ENCODE measurements at regions not wholly inside any gene's neighbourhood (a gene's known extent, or its start where the extent isn't known, plus 50 kb on each side); places are given as distances from the start of the nearest gene placed in this dataset.

DNA sequence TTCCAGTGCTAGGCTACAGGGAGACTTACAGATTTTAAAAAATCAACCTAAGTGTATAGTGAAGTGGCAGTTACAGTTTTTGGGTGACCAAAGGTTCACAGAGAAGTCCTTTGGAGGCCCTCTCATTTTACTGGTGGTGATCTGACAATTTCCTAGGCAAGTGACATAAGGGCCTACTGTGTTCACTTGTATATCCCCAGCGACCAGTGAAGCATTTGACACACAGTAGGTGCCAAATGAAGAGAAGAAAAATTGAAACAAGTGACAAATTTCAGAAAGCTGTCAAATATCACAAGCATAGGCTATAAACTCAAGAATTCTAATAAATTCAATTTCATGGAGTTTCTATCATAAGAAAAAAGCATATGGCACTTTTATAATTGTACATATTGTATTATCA, 89.5 kb downstream of the RPL22L1 start:
- H3K27ac ChIP-seq: no peak overlapping the region
- TF ChIP-seq CTCF (conservative IDR thresholded peaks at IDR 0.05) (no peak), ZFX (IDR thresholded peaks at IDR 0.05) (no peak)

GRCh38 chr3:170778240-170779217, 91.5 kb downstream of the RPL22L1 start:
- TF ChIP-seq ZFX (IDR thresholded peaks at IDR 0.05): no peak
- TF ChIP-seq CTCF (conservative IDR thresholded peaks at IDR 0.05): no peak
- no peak overlapping the region for H3K27ac ChIP-seq

DNA sequence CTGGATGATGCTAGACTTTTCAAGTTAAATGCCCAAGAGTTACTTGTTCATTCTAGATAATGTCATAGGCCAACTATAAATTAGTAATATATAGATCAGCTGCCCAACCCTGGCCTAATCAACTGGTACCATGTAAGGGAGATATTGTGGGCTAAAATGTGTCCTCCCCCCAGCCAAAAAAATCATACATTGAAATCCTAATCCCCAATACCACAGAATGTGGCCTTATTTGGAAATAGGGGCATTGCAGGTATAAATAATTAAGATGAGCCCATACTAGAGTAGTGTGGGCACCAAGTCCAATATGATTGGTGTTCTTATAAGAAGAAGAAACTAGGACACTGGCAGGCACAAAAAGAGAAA, 92.5 kb downstream of the RPL22L1 start:
- no peak overlapping the region for H3K27ac ChIP-seq
- TF ChIP-seq ZFX (IDR thresholded peaks at IDR 0.05) (no peak), CTCF (conservative IDR thresholded peaks at IDR 0.05) (no peak)

GRCh38 chr3:170776887-170777563, 93.0 kb downstream of the RPL22L1 start:
- TF ChIP-seq ZFX (IDR thresholded peaks at IDR 0.05) (no peak), CTCF (conservative IDR thresholded peaks at IDR 0.05) (no peak)
- H3K27ac ChIP-seq: no peak overlapping the region

DNA sequence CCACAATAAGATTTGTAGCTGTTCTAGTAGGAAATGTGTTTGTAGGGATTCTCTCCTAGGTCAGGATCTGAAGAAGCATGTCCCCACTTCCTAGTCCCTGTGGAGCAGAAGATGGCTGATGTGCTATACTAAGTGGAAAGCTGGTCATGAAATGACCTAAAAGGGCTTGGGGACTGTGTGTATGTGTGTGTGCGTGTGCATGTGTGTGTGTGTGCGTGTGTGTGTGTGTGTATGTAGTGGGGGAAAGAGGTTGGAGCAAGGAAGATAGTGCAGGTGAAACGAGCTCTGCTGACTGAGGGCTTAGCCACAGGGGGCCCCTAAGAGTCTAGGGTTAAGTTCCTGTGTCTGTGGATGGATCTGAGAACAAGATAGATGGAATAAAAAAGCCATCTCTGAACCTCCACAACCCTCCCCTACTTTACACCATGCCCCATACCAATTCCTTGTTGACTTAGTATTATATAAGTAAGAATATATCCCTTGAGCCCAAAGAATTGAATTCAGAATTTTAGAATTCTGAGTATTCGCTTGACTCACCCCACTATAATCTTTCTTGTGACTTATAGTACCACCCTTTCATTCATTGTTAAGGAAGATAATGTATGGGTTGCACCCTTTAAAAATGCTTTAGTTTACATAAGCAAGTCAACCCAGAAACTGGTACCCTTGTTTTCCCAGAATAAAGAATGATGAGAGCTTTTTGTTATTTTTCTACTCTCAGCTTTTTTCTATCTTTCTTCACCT, 96.1 kb downstream of the RPL22L1 start:
- TF ChIP-seq CTCF (conservative IDR thresholded peaks at IDR 0.05): no peak
- TF ChIP-seq ZFX (IDR thresholded peaks at IDR 0.05): no peak
- H3K27ac ChIP-seq: no peak overlapping the region

- no peak for TF ChIP-seq CTCF (conservative IDR thresholded peaks at IDR 0.05)
- no peak for TF ChIP-seq ZFX (IDR thresholded peaks at IDR 0.05)
- H3K27ac ChIP-seq: no peak overlapping the region
Observed at GRCh38 chr3:170772175-170772574, 97.8 kb downstream of the RPL22L1 start.
